D721Med (cell line): ENCODE measurements at regions not wholly inside any gene's neighbourhood (a gene's known extent, or its start where the extent isn't known, plus 50 kb on each side); places are given as distances from the start of the nearest gene placed in this dataset.
"Not testable (repeated sequence)": the region's sequence is repeated elsewhere in the genome, so short reads cannot be mapped to it uniquely, and the experiment has no call there.

Experiments used
- DNase-seq: peaks from one replicate; pipeline ENCODE4 v3.0.0; 2011; ENCODE audit warnings: low spot score; ENCODE audit not compliant: insufficient read length
- FAIRE-seq: peaks from 2 replicates; lab custom pipeline; 2011; peaks lifted over from hg19 to GRCh38; lab: Jason Lieb, UNC
- CTCF ChIP-seq: IDR thresholded peaks from 2 replicates; pipeline ENCODE4 v1.5.1; 2012; ENCODE audit warnings: mild to moderate bottlenecking, control low read depth; ENCODE audit not compliant: insufficient read depth; ENCODE audit errors: missing control alignments

- no peak for FAIRE-seq
- TF ChIP-seq CTCF: no peak
- no peak for DNase-seq
These were observed 145.5 kb downstream of the SEC14L1 start for GRCh38 chr17:77286391-77286640.

GRCh38 chr17:77286641-77287431 is 146.1 kb downstream of the SEC14L1 start:
- no peak for FAIRE-seq
- no peak for TF ChIP-seq CTCF
- DNase-seq: peak; percentile 83

GRCh38 chr17:77287432-77288068 is 146.8 kb downstream of the SEC14L1 start:
- TF ChIP-seq CTCF: no peak
- DNase-seq: no peak
- no peak for FAIRE-seq

GRCh38 chr17:77288115-77288619 is 147.4 kb downstream of the SEC14L1 start:
- no peak for TF ChIP-seq CTCF
- FAIRE-seq: no peak
- no peak for DNase-seq

- not testable (repeated sequence) for DNase-seq, FAIRE-seq
These were observed 150.2 kb downstream of the SEC14L1 start for GRCh38 chr17:77290759-77291558.

DNA sequence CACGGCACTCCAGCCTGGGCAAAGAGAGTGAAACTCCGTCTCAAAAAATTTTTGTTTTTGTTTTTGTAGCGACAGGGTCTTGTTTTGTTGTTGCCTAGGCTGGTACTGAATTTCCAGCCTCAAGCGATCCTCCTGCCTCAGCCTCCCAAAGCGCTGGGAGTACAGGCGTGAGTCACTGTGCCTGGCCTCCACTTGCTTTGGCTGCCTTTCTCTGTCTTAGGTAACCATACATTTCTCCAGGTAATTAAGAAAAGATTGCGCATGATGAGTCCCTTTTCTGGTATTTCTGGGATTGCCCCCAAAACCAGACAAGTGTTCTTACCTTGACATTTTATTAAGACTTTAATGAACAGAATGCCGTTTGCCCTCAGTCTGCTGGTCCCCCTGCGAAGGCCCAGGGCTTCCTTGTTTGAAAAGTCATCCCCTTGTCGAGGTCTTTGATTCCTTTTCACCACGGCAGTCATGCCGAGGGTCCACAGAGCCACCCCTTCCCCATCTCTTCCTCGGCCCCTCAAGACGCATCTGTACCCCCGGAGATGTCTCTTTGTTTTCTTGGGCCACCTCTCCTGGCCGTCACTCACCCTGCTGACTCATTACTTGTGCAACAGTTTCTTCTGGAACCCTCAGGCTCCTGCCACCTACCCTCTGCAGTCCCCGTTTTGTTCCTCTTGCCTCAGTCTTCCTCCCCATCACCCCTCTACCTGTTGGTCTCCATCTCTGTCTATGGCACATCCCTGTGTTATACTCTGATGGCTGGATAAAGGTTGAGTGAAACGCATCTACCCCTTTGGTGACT is 151.0 kb downstream of the SEC14L1 start:
- FAIRE-seq (no peak), DNase-seq (no peak)
- TF ChIP-seq CTCF: no peak

DNA sequence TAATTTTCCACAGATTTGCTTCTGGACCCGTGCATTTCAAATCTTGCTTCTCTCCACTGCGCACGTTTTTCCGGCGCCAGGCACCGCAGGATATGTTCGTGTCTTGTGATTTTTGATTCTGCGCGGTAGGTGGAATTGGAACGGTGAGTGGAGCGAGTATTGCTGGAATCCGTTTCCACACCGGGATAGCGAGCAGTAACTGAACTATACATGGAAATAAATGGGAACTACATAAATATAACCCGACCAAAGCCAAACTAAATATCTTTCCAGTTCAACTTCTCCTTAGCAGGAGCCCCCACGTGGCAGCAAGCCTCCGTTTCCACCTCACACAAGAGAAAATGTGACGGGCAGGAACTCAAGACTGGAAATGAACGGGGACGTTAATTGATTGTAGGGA is 154.0 kb downstream of the SEC14L1 start:
- no peak for TF ChIP-seq CTCF
- no peak for FAIRE-seq

More for the DNA sequence above, 154.0 kb downstream of the SEC14L1 start:
- DNase-seq: no peak
